Breast epithelium (tissue), 4 donors: ENCODE measurements at regions not wholly inside any gene's neighbourhood (a gene's known extent, or its start where the extent isn't known, plus 50 kb on each side); places are given as distances from the start of the nearest gene placed in this dataset.

Experiments used
- DNase-seq, 2 donors: peaks; one replicate each; pipeline ENCODE4 v3.0.0-alpha.2; 2019; ENCODE audit warnings: low spot score in 2 of 2
- H3K27ac ChIP-seq, 2 donors: fragments of 200-600 bp; sonication (generic) in 1 of 2; one replicate each; pipeline ENCODE4 v1.5.1; 2016 to 2019; ENCODE audit warnings: mild to moderate bottlenecking in 1 of 2
- H3K27me3 ChIP-seq, 2 donors: fragments of 200-600 bp; sonication (generic) in 1 of 2; one replicate each; pipeline versions ENCODE4 v1.5.1 to v1.6.0; 2017 to 2019; ENCODE audit warnings: control low read depth in 1 of 2, mild to moderate bottlenecking in 1 of 2
- H3K36me3 ChIP-seq: fragments of 200-600 bp; one replicate; pipeline ENCODE4 v1.5.1; 2019
- H3K4me1 ChIP-seq, 2 donors: fragments of 200-600 bp; sonication (generic); one replicate each; pipeline ENCODE4 v1.5.1; 2016 to 2019; ENCODE audit warnings: control low read depth in 1 of 2
- H3K4me3 ChIP-seq, 3 donors: fragments of 200-600 bp; sonication (generic); 1 replicate in 2 of 3; 2 replicates in 1 of 3; pipeline ENCODE4 v1.5.1; 2016 to 2019; ENCODE audit warnings: mild to moderate bottlenecking in 3 of 3, moderate library complexity in 2 of 3
- H3K9me3 ChIP-seq, 2 donors: fragments of 200-600 bp; sonication (generic) in 1 of 2; one replicate each; pipeline ENCODE4 v1.5.1; 2016 to 2019; ENCODE audit warnings: control low read depth in 1 of 2
- CTCF ChIP-seq, 3 donors: fragments of 450-650 bp; IDR thresholded peaks; one replicate each; pipeline ENCODE4 v1.5.1; 2016 to 2017; ENCODE audit warnings: antibody characterized with exemption in 3 of 3, mild to moderate bottlenecking in 3 of 3, moderate library complexity in 3 of 3
- POLR2A ChIP-seq: fragments of 450-650 bp; IDR thresholded peaks from one replicate; pipeline ENCODE4 v1.6.1; 2016; ENCODE audit warnings: antibody characterized with exemption, mild to moderate bottlenecking, moderate library complexity
- POLR2AphosphoS5 ChIP-seq, 3 donors: sonication (generic); formaldehyde crosslinking; IDR thresholded peaks; one replicate each; pipeline ENCODE4 v1.6.1; 2017; ENCODE audit warnings: antibody characterized with exemption in 3 of 3
- intact Hi-C: fragments of 100-400 bp; cut with DNase I; formaldehyde crosslinking; loops from one replicate; pipeline ENCODE4 v1.15.1; 2023; ENCODE audit warnings: low total_unique reads

- Histone ChIP-seq H3K27me3 (no peaks in the 10 kb centered on the region), H3K27ac (no peak overlapping the region), H3K36me3 (no peaks in the 10 kb centered on the region), H3K9me3 (no peaks in the 10 kb centered on the region), H3K4me1 (no peaks in the 10 kb centered on the region), H3K4me3 (no peak overlapping the region)
- TF ChIP-seq POLR2AphosphoS5 (IDR thresholded peaks at IDR 0.05) = no peak
- no peak for TF ChIP-seq POLR2A
- TF ChIP-seq CTCF (IDR thresholded peaks at IDR 0.05) = no peak
- DNase-seq = no peak
- intact Hi-C loops = no loop called here
These were observed 52.6 kb upstream of the RBPJ start for GRCh38 chr4:26268246-26268645.

DNA sequence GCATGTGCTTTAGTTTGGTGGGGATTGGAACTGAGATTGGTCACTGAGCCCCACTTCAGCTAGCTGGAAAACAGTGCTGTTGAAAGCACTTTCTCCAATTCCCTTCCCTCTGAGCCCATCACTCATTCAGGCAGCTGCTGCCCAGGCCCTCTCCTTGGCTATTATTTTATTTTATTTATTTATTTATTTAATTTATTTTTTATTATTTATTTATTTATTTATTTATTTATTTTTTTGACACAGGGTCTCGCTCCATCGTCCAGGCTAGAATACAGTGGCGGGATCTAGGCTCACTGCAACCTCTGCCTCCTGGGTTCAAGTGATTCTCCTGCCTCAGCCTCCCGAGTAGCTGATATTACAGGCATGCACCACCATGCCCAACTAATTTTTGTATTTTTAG is 51.8 kb upstream of the RBPJ start:
- Histone ChIP-seq H3K27ac (no peak overlapping the region), H3K4me3 (no peak overlapping the region), H3K36me3 (no peaks in the 10 kb centered on the region), H3K4me1 (no peaks in the 10 kb centered on the region), H3K27me3 (no peaks in the 10 kb centered on the region), H3K9me3 (no peaks in the 10 kb centered on the region)
- no peak for DNase-seq
- TF ChIP-seq POLR2A = no peak
- intact Hi-C loops = no loop called here
